ENCODE measurements at regions not wholly inside any gene's neighbourhood (a gene's known extent, or its start where the extent isn't known, plus 50 kb on each side); places are given as distances from the start of the nearest gene placed in this dataset.
A peak's percentile ranks its signal among the peaks of the same experiment; 100 is the strongest.

GRCh38 chrX:40284852-40285251 is 187.1 kb upstream of the BCOR start:
- Histone ChIP-seq H3K4me1 (ENCODE audit: control insufficient read depth, extremely low read depth, insufficient read depth, low read length) (no peaks in the 10 kb centered on the region), H3K36me3 (ENCODE audit: control insufficient read depth in 2 of 2, extremely low read depth in 1 of 2, insufficient read depth in 2 of 2, low read length in 2 of 2) (no peaks in the 10 kb centered on the region), H3K4me3 (replicated peaks in 1 of 3; ENCODE audit: insufficient read depth in 1 of 3, low read depth in 1 of 3, low read length in 3 of 3) (no peak overlapping the region), H3K9ac (replicated peaks; ENCODE audit: extremely low read depth, insufficient read depth, low read length) (no peak overlapping the region), H2AFZ (ENCODE audit: low read depth, low read length) (no peak overlapping the region), H3K27me3 (ENCODE audit: control insufficient read depth in 2 of 2, insufficient read depth in 2 of 2, low read length in 2 of 2) (no peaks in the 10 kb centered on the region), H3K4me2 (ENCODE audit: insufficient read depth, low read length) (no peak overlapping the region), H3K9me3 (replicated peaks; ENCODE audit: control insufficient read depth, insufficient read depth, low read length) (no peaks in the 10 kb centered on the region), H3K79me2 (ENCODE audit: control insufficient read depth, insufficient read depth, low read length) (no peaks in the 10 kb centered on the region), H4K20me1 (replicated peaks; ENCODE audit: control insufficient read depth, extremely low read depth, insufficient read depth, low read length) (no peaks in the 10 kb centered on the region), H3K27ac (ENCODE audit: insufficient read depth, low read depth, low read length) (no peak overlapping the region), H3K9me1 (replicated peaks; ENCODE audit: control insufficient read depth, extremely low read depth, insufficient read depth, low read length) (no peaks in the 10 kb centered on the region)
- DNase-seq (ENCODE audit: low read depth, low spot score) (no peak), FAIRE-seq (peak; percentile 43)
- intact Hi-C loops (cut with micrococcal nuclease) (no loop called here), dilution Hi-C loops (cut with MboI; ENCODE audit: extremely low pct_ligation_motif_present, low sequenced_read_pairs) (no loop called here)
- TF ChIP-seq, protein P1, sequence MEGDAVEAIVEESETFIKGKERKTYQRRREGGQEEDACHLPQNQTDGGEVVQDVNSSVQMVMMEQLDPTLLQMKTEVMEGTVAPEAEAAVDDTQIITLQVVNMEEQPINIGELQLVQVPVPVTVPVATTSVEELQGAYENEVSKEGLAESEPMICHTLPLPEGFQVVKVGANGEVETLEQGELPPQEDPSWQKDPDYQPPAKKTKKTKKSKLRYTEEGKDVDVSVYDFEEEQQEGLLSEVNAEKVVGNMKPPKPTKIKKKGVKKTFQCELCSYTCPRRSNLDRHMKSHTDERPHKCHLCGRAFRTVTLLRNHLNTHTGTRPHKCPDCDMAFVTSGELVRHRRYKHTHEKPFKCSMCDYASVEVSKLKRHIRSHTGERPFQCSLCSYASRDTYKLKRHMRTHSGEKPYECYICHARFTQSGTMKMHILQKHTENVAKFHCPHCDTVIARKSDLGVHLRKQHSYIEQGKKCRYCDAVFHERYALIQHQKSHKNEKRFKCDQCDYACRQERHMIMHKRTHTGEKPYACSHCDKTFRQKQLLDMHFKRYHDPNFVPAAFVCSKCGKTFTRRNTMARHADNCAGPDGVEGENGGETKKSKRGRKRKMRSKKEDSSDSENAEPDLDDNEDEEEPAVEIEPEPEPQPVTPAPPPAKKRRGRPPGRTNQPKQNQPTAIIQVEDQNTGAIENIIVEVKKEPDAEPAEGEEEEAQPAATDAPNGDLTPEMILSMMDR (IDR thresholded peaks at IDR 0.05; ENCODE audit: extremely low read depth in 1 of 2, insufficient read depth in 1 of 2, low read depth in 1 of 2, low read length in 2 of 2) = no peak
- TF ChIP-seq GATA2 (IDR thresholded peaks at IDR 0.05; ENCODE audit: insufficient read depth, insufficient read length, low read depth, low read length) = no peak
- no peak for TF ChIP-seq MYC (IDR thresholded peaks at IDR 0.05; ENCODE audit: low read depth, low read length)
- no peak for TF ChIP-seq FOS (IDR thresholded peaks at IDR 0.05; ENCODE audit: borderline replicate concordance, insufficient read depth, low read length)
- no peak for TF ChIP-seq POLR2AphosphoS5 (IDR thresholded peaks at IDR 0.05; ENCODE audit: insufficient read depth, low read depth, low read length)
- TF ChIP-seq, protein P2, sequence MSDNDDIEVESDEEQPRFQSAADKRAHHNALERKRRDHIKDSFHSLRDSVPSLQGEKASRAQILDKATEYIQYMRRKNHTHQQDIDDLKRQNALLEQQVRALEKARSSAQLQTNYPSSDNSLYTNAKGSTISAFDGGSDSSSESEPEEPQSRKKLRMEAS (IDR thresholded peaks at IDR 0.05; ENCODE audit: insufficient read depth, insufficient read length) = no peak
- TF ChIP-seq EZH2 (IDR thresholded peaks at IDR 0.05; ENCODE audit: borderline replicate concordance, low read depth, low read length, severe bottlenecking) = no peak
- no peak for TF ChIP-seq JUN (IDR thresholded peaks at IDR 0.05; ENCODE audit: borderline replicate concordance, insufficient read depth, insufficient read length, low read depth)
- TF ChIP-seq POLR2A (IDR thresholded peaks at IDR 0.05; ENCODE audit: low read depth, low read length) = no peak
- BruUV-seq (replicated peaks) = no TSS peak
- ChIA-PET POLR2A (no interaction called here), CTCF (interaction anchor here (1.4 kb wide), 1 partner anchor 15 kb away, joined by 3 read pairs; no protein-coding TSS in a partner anchor)

Measured in endothelial cell of umbilical vein (primary cell).